ENCODE measurements at regions not wholly inside any gene's neighbourhood (a gene's known extent, or its start where the extent isn't known, plus 50 kb on each side); places are given as distances from the start of the nearest gene placed in this dataset.

DNA sequence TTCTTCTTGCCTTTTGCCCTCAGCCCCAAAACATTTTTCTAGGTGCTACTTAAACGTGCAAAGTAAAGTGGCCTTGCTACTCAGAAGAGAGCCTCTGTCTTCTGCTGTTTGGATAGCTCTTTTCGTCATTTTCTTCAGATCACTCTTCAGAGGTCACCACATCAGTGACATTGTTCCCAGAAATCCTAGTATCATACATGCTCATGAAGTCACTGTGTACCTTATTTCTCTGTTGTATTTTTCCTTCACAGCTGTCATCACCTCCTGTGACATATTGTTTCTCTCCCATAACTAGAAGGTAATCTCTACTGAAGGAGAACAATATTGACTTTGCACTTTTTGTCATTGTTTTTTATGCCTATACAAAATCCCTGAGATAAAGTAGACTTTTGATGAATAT is 237.0 kb upstream of the CDH18 start:
- TF ChIP-seq EP300 (IDR thresholded peaks at IDR 0.05; ENCODE audit: borderline replicate concordance), result no peak
- TF ChIP-seq FOXM1 (IDR thresholded peaks at IDR 0.05; ENCODE audit: borderline replicate concordance, low read depth), result no peak
- no peak for TF ChIP-seq CEBPB (IDR thresholded peaks at IDR 0.05)
- no peak for TF ChIP-seq ZBTB7A (IDR thresholded peaks at IDR 0.05; ENCODE audit: low read depth)
- TF ChIP-seq, protein P1, sequence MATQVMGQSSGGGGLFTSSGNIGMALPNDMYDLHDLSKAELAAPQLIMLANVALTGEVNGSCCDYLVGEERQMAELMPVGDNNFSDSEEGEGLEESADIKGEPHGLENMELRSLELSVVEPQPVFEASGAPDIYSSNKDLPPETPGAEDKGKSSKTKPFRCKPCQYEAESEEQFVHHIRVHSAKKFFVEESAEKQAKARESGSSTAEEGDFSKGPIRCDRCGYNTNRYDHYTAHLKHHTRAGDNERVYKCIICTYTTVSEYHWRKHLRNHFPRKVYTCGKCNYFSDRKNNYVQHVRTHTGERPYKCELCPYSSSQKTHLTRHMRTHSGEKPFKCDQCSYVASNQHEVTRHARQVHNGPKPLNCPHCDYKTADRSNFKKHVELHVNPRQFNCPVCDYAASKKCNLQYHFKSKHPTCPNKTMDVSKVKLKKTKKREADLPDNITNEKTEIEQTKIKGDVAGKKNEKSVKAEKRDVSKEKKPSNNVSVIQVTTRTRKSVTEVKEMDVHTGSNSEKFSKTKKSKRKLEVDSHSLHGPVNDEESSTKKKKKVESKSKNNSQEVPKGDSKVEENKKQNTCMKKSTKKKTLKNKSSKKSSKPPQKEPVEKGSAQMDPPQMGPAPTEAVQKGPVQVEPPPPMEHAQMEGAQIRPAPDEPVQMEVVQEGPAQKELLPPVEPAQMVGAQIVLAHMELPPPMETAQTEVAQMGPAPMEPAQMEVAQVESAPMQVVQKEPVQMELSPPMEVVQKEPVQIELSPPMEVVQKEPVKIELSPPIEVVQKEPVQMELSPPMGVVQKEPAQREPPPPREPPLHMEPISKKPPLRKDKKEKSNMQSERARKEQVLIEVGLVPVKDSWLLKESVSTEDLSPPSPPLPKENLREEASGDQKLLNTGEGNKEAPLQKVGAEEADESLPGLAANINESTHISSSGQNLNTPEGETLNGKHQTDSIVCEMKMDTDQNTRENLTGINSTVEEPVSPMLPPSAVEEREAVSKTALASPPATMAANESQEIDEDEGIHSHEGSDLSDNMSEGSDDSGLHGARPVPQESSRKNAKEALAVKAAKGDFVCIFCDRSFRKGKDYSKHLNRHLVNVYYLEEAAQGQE (IDR thresholded peaks at IDR 0.05; ENCODE audit: low read depth), result no peak
- TF ChIP-seq, protein P2, sequence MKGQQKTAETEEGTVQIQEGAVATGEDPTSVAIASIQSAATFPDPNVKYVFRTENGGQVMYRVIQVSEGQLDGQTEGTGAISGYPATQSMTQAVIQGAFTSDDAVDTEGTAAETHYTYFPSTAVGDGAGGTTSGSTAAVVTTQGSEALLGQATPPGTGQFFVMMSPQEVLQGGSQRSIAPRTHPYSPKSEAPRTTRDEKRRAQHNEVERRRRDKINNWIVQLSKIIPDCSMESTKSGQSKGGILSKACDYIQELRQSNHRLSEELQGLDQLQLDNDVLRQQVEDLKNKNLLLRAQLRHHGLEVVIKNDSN (IDR thresholded peaks at IDR 0.05), result no peak
- no peak for TF ChIP-seq RAD21 (IDR thresholded peaks at IDR 0.05; ENCODE audit: low read depth)
- TF ChIP-seq EGR1 (IDR thresholded peaks at IDR 0.05), result no peak
- no peak for TF ChIP-seq YY1 (IDR thresholded peaks at IDR 0.05; ENCODE audit: low read depth)
- TF ChIP-seq, protein P3, sequence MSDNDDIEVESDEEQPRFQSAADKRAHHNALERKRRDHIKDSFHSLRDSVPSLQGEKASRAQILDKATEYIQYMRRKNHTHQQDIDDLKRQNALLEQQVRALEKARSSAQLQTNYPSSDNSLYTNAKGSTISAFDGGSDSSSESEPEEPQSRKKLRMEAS (IDR thresholded peaks at IDR 0.05), result no peak
- TF ChIP-seq TAF1 (IDR thresholded peaks at IDR 0.05; ENCODE audit: low read depth), result no peak
- TF ChIP-seq TEAD4 (IDR thresholded peaks at IDR 0.05), result no peak
- no peak for TF ChIP-seq NFIC (IDR thresholded peaks at IDR 0.05)
- TF ChIP-seq TCF12 (IDR thresholded peaks at IDR 0.05; ENCODE audit: low read depth), result no peak
- TF ChIP-seq CREB1 (IDR thresholded peaks at IDR 0.05; ENCODE audit: low read depth), result no peak

DNA sequence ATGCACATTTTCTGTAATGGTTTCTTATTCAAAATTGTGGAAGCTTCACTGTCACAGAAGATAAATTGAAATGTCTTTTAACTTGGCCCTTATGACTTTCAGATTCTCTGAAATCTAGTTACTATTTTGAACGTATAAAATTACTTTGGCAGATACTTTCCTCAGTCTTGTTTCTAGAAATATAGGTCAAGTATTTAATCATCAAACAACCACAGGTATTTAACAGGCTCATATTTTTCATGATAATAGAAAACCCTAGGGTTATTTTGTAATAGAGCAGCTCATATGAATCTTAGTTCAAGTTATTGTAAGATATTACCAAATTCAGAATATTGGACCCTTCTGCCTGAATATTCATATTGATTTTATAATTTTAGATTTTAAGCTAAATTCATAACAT is 236.0 kb upstream of the CDH18 start:
- no peak for TF ChIP-seq NFIC (IDR thresholded peaks at IDR 0.05)
- no peak for TF ChIP-seq CEBPB (IDR thresholded peaks at IDR 0.05)
- no peak for TF ChIP-seq YY1 (IDR thresholded peaks at IDR 0.05; ENCODE audit: low read depth)
- no peak for TF ChIP-seq FOXM1 (IDR thresholded peaks at IDR 0.05; ENCODE audit: borderline replicate concordance, low read depth)
- TF ChIP-seq RAD21 (IDR thresholded peaks at IDR 0.05; ENCODE audit: low read depth), result no peak
- TF ChIP-seq TCF12 (IDR thresholded peaks at IDR 0.05; ENCODE audit: low read depth), result no peak
- TF ChIP-seq, protein P3 (IDR thresholded peaks at IDR 0.05), result no peak
- no peak for TF ChIP-seq EGR1 (IDR thresholded peaks at IDR 0.05)
- no peak for TF ChIP-seq EP300 (IDR thresholded peaks at IDR 0.05; ENCODE audit: borderline replicate concordance)
- no peak for TF ChIP-seq ZBTB7A (IDR thresholded peaks at IDR 0.05; ENCODE audit: low read depth)
- TF ChIP-seq, protein P2 (IDR thresholded peaks at IDR 0.05), result no peak
- no peak for TF ChIP-seq TEAD4 (IDR thresholded peaks at IDR 0.05)
- no peak for TF ChIP-seq CREB1 (IDR thresholded peaks at IDR 0.05; ENCODE audit: low read depth)
- TF ChIP-seq, protein P1 (IDR thresholded peaks at IDR 0.05; ENCODE audit: low read depth), result no peak
- TF ChIP-seq TAF1 (IDR thresholded peaks at IDR 0.05; ENCODE audit: low read depth), result no peak

DNA sequence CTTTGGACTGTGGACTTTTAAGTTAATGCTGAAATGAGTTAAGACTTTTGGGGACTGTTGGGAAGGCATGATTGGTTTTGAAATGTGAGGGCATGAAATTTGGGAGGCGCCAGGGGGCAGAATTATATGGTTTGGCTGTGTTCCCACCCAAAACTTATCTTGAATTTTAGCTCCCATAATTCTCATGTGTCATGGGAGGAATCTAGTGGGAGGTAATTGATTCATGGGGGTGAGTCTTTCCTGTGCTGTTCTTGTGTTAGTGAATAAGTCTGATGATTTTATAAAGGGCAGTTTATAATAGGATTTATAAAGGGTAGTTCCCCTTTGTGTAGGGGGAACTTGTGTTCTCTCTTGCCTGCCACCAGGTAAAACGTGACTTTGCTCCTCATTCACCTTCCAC is 235.5 kb upstream of the CDH18 start:
- TF ChIP-seq, protein P1 (IDR thresholded peaks at IDR 0.05; ENCODE audit: low read depth), result no peak
- TF ChIP-seq YY1 (IDR thresholded peaks at IDR 0.05; ENCODE audit: low read depth) (no peak), EP300 (IDR thresholded peaks at IDR 0.05; ENCODE audit: borderline replicate concordance) (no peak), RAD21 (IDR thresholded peaks at IDR 0.05; ENCODE audit: low read depth) (no peak), FOXM1 (IDR thresholded peaks at IDR 0.05; ENCODE audit: borderline replicate concordance, low read depth) (no peak), TEAD4 (IDR thresholded peaks at IDR 0.05) (no peak)

DNA sequence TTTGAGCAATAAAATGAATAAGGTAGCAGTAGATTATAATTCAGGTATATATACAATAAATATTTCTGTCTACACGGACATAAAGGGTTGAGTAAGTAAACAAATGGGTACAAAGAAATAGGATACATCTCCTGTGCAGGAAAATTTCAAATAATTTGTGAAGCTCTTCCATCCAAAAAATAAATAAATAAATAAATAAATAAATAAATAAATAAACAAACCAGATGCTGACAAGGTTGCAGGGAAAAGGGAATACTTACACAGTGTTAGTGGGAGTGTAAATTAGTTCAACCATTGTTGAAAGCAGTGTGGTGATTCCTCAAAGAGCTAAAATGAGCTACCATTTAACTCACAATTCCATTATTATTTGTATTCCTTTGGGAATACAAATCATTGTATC is 227.3 kb upstream of the CDH18 start:
- TF ChIP-seq EGR1 (IDR thresholded peaks at IDR 0.05) (no peak), CEBPB (IDR thresholded peaks at IDR 0.05) (no peak)
- TF ChIP-seq, protein P2 (IDR thresholded peaks at IDR 0.05), result no peak

Data from Ishikawa (cell line).